Endothelial cell of umbilical vein (primary cell): ENCODE measurements at regions not wholly inside any gene's neighbourhood (a gene's known extent, or its start where the extent isn't known, plus 50 kb on each side); places are given as distances from the start of the nearest gene placed in this dataset.
"Not testable (repeated sequence)": the region's sequence is repeated elsewhere in the genome, so short reads cannot be mapped to it uniquely, and the experiment has no call there.

Source experiments
- EZH2 ChIP-seq: IDR thresholded peaks from 2 replicates; pipeline ENCODE4 v1.6.1; 2012; ENCODE audit warnings: borderline replicate concordance, low read depth, mild to moderate bottlenecking, moderate library complexity, low read length, inconsistent platforms; ENCODE audit not compliant: severe bottlenecking
- FOS ChIP-seq: IDR thresholded peaks from 2 replicates; pipeline ENCODE4 v1.6.1; 2011; ENCODE audit warnings: mild to moderate bottlenecking, low read length, moderate library complexity, borderline replicate concordance; ENCODE audit not compliant: insufficient read depth
- GATA2 ChIP-seq: IDR thresholded peaks from 2 replicates; pipeline ENCODE4 v1.7.0; 2011; ENCODE audit warnings: low read depth, mild to moderate bottlenecking, moderate library complexity, mixed read lengths, low read length; ENCODE audit not compliant: insufficient read length, insufficient read depth
- JUN ChIP-seq: IDR thresholded peaks from 2 replicates; pipeline ENCODE4 v1.6.1; 2011; ENCODE audit warnings: borderline replicate concordance, low read depth; ENCODE audit not compliant: insufficient read length, insufficient read depth
- MYC ChIP-seq: IDR thresholded peaks from one replicate; pipeline ENCODE4 v1.6.1; 2011; ENCODE audit warnings: mild to moderate bottlenecking, low read depth, low read length
- POLR2A ChIP-seq: IDR thresholded peaks from 2 replicates; pipeline ENCODE4 v1.6.1; 2012; ENCODE audit warnings: low read depth, mild to moderate bottlenecking, control low read depth, low read length
- POLR2AphosphoS5 ChIP-seq: IDR thresholded peaks from 2 replicates; pipeline ENCODE4 v1.6.1; 2012; ENCODE audit warnings: low read depth, mild to moderate bottlenecking, control low read depth, low read length, moderate library complexity; ENCODE audit not compliant: insufficient read depth
- TF ChIP-seq, protein P1 (sequence below), 2 donors: IDR thresholded peaks; 1 replicate in 1 of 2; 2 replicates in 1 of 2; pipeline ENCODE4 v1.5.1; 2011; ENCODE audit warnings: low read length in 2 of 2, mild to moderate bottlenecking in 2 of 2, moderate library complexity in 2 of 2, control low read depth in 1 of 2, inconsistent platforms in 1 of 2, low read depth in 1 of 2; ENCODE audit not compliant: insufficient read depth in 1 of 2; ENCODE audit errors: extremely low read depth in 1 of 2
- TF ChIP-seq, protein P2 (sequence below): IDR thresholded peaks from 2 replicates; pipeline ENCODE4 v1.6.1; 2011; ENCODE audit not compliant: insufficient read depth, insufficient read length

DNA sequence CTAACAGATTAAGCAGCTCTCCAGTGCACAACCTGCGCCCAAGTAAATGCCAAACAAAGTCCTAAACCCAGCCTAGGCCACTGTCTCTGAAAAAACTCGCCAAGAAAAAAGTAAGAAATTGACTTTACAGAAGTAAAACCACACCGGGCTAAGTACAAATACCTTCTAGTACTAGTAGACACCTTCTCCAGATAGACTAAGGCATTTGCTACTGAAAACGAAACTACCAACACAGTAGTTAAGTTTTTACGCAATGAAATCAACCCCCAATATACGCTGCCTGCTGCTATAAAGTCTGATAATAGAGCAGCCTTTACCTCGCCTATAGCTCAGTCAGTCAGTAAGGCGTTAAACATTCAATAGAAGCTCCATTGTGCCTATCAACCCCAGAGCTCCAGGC is 132.2 kb upstream of the ROPN1B start:
- TF ChIP-seq, protein P1, sequence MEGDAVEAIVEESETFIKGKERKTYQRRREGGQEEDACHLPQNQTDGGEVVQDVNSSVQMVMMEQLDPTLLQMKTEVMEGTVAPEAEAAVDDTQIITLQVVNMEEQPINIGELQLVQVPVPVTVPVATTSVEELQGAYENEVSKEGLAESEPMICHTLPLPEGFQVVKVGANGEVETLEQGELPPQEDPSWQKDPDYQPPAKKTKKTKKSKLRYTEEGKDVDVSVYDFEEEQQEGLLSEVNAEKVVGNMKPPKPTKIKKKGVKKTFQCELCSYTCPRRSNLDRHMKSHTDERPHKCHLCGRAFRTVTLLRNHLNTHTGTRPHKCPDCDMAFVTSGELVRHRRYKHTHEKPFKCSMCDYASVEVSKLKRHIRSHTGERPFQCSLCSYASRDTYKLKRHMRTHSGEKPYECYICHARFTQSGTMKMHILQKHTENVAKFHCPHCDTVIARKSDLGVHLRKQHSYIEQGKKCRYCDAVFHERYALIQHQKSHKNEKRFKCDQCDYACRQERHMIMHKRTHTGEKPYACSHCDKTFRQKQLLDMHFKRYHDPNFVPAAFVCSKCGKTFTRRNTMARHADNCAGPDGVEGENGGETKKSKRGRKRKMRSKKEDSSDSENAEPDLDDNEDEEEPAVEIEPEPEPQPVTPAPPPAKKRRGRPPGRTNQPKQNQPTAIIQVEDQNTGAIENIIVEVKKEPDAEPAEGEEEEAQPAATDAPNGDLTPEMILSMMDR (IDR thresholded peaks at IDR 0.05; ENCODE audit: extremely low read depth in 1 of 2, insufficient read depth in 1 of 2, low read depth in 1 of 2, low read length in 2 of 2): not testable (repeated sequence)
- not testable (repeated sequence) for TF ChIP-seq POLR2A, EZH2, POLR2AphosphoS5, GATA2, MYC, JUN, FOS
- TF ChIP-seq, protein P2, sequence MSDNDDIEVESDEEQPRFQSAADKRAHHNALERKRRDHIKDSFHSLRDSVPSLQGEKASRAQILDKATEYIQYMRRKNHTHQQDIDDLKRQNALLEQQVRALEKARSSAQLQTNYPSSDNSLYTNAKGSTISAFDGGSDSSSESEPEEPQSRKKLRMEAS: not testable (repeated sequence)
